Body of pancreas (tissue), 4 donors: ENCODE measurements at regions not wholly inside any gene's neighbourhood (a gene's known extent, or its start where the extent isn't known, plus 50 kb on each side); places are given as distances from the start of the nearest gene placed in this dataset.

Experiments
- POLR2A ChIP-seq, 3 donors: fragments of 450-650 bp; IDR thresholded peaks; one replicate each; pipeline ENCODE4 v1.6.1; 2016; ENCODE audit warnings: antibody characterized with exemption in 3 of 3, mild to moderate bottlenecking in 2 of 3
- TF ChIP-seq, protein P1 (sequence below), 7 experiments: fragments of 450-650 bp in 4 of 7; fragments of 200-600 bp in 3 of 7; sonication (generic) in 3 of 7; IDR thresholded peaks; one replicate each; pipeline ENCODE4 v1.5.1; 2016 to 2019; ENCODE audit warnings: antibody characterized with exemption in 7 of 7

DNA sequence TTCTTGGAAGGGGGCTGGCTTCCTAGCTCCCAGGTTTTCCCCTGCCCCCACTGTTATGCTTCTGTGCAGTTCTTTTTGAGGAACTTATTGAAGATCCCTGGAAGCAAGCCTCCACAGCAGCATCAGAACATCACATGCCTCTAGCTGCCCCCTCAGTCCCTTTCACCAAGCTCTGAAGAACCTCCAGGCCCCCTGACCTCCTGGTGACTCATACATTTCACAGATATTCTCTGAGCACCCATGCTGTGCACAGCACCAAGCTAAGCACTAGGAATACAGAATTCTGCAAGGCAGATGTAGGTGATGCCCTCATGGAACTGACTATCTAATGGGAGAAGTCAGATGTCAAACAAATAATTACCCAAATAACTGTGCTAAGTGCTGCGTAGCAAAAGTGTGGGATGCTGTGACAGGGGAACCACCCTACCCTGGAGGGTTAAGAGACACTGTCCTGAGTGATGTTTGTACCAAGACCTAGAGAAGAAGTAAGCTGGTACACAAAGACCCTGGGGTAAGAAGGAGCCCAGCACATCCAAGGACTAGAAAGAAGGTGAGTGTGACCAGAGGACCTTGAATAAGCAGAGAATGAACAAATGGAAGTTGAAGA lies 213.7 kb upstream of the NR4A3 start:
- TF ChIP-seq, protein P1, sequence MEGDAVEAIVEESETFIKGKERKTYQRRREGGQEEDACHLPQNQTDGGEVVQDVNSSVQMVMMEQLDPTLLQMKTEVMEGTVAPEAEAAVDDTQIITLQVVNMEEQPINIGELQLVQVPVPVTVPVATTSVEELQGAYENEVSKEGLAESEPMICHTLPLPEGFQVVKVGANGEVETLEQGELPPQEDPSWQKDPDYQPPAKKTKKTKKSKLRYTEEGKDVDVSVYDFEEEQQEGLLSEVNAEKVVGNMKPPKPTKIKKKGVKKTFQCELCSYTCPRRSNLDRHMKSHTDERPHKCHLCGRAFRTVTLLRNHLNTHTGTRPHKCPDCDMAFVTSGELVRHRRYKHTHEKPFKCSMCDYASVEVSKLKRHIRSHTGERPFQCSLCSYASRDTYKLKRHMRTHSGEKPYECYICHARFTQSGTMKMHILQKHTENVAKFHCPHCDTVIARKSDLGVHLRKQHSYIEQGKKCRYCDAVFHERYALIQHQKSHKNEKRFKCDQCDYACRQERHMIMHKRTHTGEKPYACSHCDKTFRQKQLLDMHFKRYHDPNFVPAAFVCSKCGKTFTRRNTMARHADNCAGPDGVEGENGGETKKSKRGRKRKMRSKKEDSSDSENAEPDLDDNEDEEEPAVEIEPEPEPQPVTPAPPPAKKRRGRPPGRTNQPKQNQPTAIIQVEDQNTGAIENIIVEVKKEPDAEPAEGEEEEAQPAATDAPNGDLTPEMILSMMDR (IDR thresholded peaks at IDR 0.05), result no peak
- TF ChIP-seq POLR2A (IDR thresholded peaks at IDR 0.05), result no peak
